Liver (tissue), 8 donors: ENCODE measurements at regions not wholly inside any gene's neighbourhood (a gene's known extent, or its start where the extent isn't known, plus 50 kb on each side); places are given as distances from the start of the nearest gene placed in this dataset.

Experiments
- DNase-seq: peaks from one replicate; pipeline ENCODE4 v3.0.0-alpha.2; 2017; ENCODE audit warnings: low spot score
- H3K27ac ChIP-seq, 2 donors: one replicate each; pipeline ENCODE4 v1.7.0; 2013; ENCODE audit warnings: inconsistent platforms in 2 of 2, low read length in 2 of 2, control low read depth in 1 of 2, low read depth in 1 of 2, mild to moderate bottlenecking in 1 of 2
- H3K27me3 ChIP-seq, 4 donors: one replicate each; pipeline versions ENCODE4 v1.6.1 to v1.7.0; 2013; ENCODE audit warnings: low read length in 3 of 4, inconsistent platforms in 1 of 4, mild to moderate bottlenecking in 1 of 4, moderate library complexity in 1 of 4; ENCODE audit not compliant: control insufficient read depth in 4 of 4, insufficient read depth in 4 of 4
- H3K36me3 ChIP-seq, 4 donors: one replicate each; pipeline versions ENCODE4 v1.6.1 to v1.7.0; 2013; ENCODE audit warnings: low read length in 3 of 4, mild to moderate bottlenecking in 3 of 4, low read depth in 1 of 4, moderate library complexity in 1 of 4; ENCODE audit not compliant: control insufficient read depth in 4 of 4, insufficient read depth in 3 of 4
- H3K4me1 ChIP-seq, 4 donors: one replicate each; pipeline versions ENCODE4 v1.6.1 to v1.7.0; 2013; ENCODE audit warnings: low read length in 3 of 4, mild to moderate bottlenecking in 3 of 4, moderate library complexity in 1 of 4; ENCODE audit not compliant: control insufficient read depth in 4 of 4, insufficient read depth in 4 of 4
- H3K4me3 ChIP-seq, 3 donors: one replicate each; pipeline versions ENCODE4 v1.6.1 to v1.7.0; 2013; ENCODE audit warnings: low read length in 3 of 3, control low read depth in 1 of 3, low read depth in 1 of 3, mild to moderate bottlenecking in 1 of 3
- H3K9ac ChIP-seq, 2 donors: one replicate each; pipeline ENCODE4 v1.7.0; 2013; ENCODE audit warnings: low read length in 2 of 2, mild to moderate bottlenecking in 2 of 2, moderate library complexity in 2 of 2, control low read depth in 1 of 2, low read depth in 1 of 2
- H3K9me3 ChIP-seq, 4 donors: one replicate each; pipeline versions ENCODE4 v1.6.1 to v1.7.0; 2013; ENCODE audit warnings: low read length in 3 of 4; ENCODE audit not compliant: control insufficient read depth in 4 of 4
- EGR1 ChIP-seq, 2 donors: IDR thresholded peaks; 2 replicates each; pipeline ENCODE4 v1.6.1; 2016 to 2018; ENCODE audit warnings: antibody characterized with exemption in 2 of 2, low read depth in 2 of 2
- FOXA1 ChIP-seq: IDR thresholded peaks from 2 replicates; pipeline ENCODE4 v1.6.1; 2016; ENCODE audit warnings: antibody characterized with exemption
- FOXA2 ChIP-seq: IDR thresholded peaks from 2 replicates; pipeline ENCODE4 v1.6.1; 2016; ENCODE audit warnings: antibody characterized with exemption
- GABPA ChIP-seq, 2 donors: IDR thresholded peaks in 1 of 2; conservative IDR thresholded peaks in 1 of 2; 2 replicates each; pipeline ENCODE4 v1.6.1; 2016; ENCODE audit warnings: antibody characterized with exemption in 2 of 2, mild to moderate bottlenecking in 1 of 2, moderate library complexity in 1 of 2
- HNF4A ChIP-seq, 2 donors: conservative IDR thresholded peaks; 2 replicates each; pipeline ENCODE4 v1.6.1; 2016; ENCODE audit warnings: antibody characterized with exemption in 2 of 2, mild to moderate bottlenecking in 2 of 2
- HNF4G ChIP-seq: IDR thresholded peaks from 2 replicates; pipeline ENCODE4 v1.6.1; 2016; ENCODE audit warnings: antibody characterized with exemption
- JUND ChIP-seq, 2 donors: IDR thresholded peaks; 2 replicates each; pipeline ENCODE4 v1.6.1; 2016; ENCODE audit warnings: antibody characterized with exemption in 2 of 2
- NR2F2 ChIP-seq: IDR thresholded peaks from 2 replicates; pipeline ENCODE4 v1.6.1; 2016; ENCODE audit warnings: antibody characterized with exemption
- RAD21 ChIP-seq, 2 donors: IDR thresholded peaks; 2 replicates each; pipeline ENCODE4 v1.6.1; 2016; ENCODE audit warnings: antibody characterized with exemption in 2 of 2, mild to moderate bottlenecking in 2 of 2
- RXRA ChIP-seq, 2 donors: IDR thresholded peaks; 2 replicates each; pipeline ENCODE4 v1.6.1; 2017 to 2018; ENCODE audit warnings: antibody characterized with exemption in 2 of 2, mild to moderate bottlenecking in 1 of 2
- SP1 ChIP-seq: IDR thresholded peaks from 2 replicates; pipeline ENCODE4 v1.6.1; 2018; ENCODE audit warnings: antibody characterized with exemption, mild to moderate bottlenecking
- TAF1 ChIP-seq: conservative IDR thresholded peaks from 2 replicates; pipeline ENCODE4 v1.6.1; 2016; ENCODE audit warnings: antibody characterized with exemption, mild to moderate bottlenecking
- YY1 ChIP-seq: IDR thresholded peaks from 2 replicates; pipeline ENCODE4 v1.6.1; 2016; ENCODE audit warnings: antibody characterized with exemption, mild to moderate bottlenecking
- WGBS: extraction: QIAGEN DNeasy Blood & Tissue Kit; methylation state at CpG from one replicate; pipeline ENCODE4 v1.1.7; 2013; 5-methylcytosine and 5-hydroxymethylcytosine counted together
- TF ChIP-seq, protein P1 (sequence below): IDR thresholded peaks from 2 replicates; pipeline ENCODE4 v1.6.1; 2016; ENCODE audit warnings: antibody characterized with exemption
- TF ChIP-seq, protein P2 (sequence below): IDR thresholded peaks from 2 replicates; pipeline ENCODE4 v1.6.1; 2016; ENCODE audit warnings: antibody characterized with exemption
- TF ChIP-seq, protein P3 (sequence below): IDR thresholded peaks from 2 replicates; pipeline ENCODE4 v1.6.1; 2016; ENCODE audit warnings: antibody characterized with exemption, mild to moderate bottlenecking
- TF ChIP-seq, protein P4 (sequence below): IDR thresholded peaks from 2 replicates; pipeline ENCODE4 v1.6.1; 2016; ENCODE audit warnings: antibody characterized with exemption
- TF ChIP-seq, protein P5 (sequence below): fragments of 150-350 bp; IDR thresholded peaks from 2 replicates; pipeline ENCODE4 v1.5.1; 2017; ENCODE audit warnings: improper control_type of control experiment, low read depth, low read length; ENCODE audit not compliant: missing input control
- donor health status: healthy.
- donor health status: healthy.
- donor health status: healthy.
- donor health status: healthy.
- donor health status: healthy.

DNA sequence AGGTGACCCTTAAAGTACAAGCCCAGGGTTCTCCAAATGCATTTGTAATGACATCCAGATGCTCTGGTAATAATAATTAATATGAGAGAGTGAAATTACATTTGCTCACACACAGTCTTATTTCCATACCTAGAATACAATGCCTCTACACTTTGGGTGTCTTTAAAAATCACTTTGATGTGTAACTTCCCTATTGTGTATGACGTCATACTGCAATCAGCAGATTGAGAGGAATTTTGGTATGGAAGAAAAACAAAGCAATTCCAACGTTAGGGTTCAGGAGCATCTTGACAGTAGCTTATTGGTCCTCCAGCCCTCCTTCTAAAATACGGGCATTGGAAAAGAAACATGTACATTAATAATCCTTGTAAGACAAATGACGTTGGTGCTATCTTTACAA lies 670.6 kb upstream of the ZNF385D start:
- H3K9ac ChIP-seq, result no peak overlapping the region
- no peaks in the 10 kb centered on the region for H3K4me1 ChIP-seq
- no peaks in the 10 kb centered on the region for H3K36me3 ChIP-seq
- no peaks in the 10 kb centered on the region for H3K27me3 ChIP-seq
- WGBS, result 60% methylated on average over 4 of the region's 4 CpGs
- H3K4me3 ChIP-seq, result no peak overlapping the region
- DNase-seq, result no peak
- no peaks in the 10 kb centered on the region for H3K9me3 ChIP-seq
- TF ChIP-seq, protein P1, sequence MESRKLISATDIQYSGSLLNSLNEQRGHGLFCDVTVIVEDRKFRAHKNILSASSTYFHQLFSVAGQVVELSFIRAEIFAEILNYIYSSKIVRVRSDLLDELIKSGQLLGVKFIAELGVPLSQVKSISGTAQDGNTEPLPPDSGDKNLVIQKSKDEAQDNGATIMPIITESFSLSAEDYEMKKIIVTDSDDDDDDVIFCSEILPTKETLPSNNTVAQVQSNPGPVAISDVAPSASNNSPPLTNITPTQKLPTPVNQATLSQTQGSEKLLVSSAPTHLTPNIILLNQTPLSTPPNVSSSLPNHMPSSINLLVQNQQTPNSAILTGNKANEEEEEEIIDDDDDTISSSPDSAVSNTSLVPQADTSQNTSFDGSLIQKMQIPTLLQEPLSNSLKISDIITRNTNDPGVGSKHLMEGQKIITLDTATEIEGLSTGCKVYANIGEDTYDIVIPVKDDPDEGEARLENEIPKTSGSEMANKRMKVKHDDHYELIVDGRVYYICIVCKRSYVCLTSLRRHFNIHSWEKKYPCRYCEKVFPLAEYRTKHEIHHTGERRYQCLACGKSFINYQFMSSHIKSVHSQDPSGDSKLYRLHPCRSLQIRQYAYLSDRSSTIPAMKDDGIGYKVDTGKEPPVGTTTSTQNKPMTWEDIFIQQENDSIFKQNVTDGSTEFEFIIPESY, result no peak
- TF ChIP-seq HNF4A (conservative IDR thresholded peaks at IDR 0.05), result no peak
- no peak for TF ChIP-seq NR2F2
- TF ChIP-seq TAF1, result no peak
- TF ChIP-seq RXRA (IDR thresholded peaks at IDR 0.05), result no peak
- TF ChIP-seq JUND (IDR thresholded peaks at IDR 0.05), result no peak
- TF ChIP-seq, protein P2, sequence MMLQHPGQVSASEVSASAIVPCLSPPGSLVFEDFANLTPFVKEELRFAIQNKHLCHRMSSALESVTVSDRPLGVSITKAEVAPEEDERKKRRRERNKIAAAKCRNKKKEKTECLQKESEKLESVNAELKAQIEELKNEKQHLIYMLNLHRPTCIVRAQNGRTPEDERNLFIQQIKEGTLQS, result no peak
- no peak for TF ChIP-seq HNF4G
- TF ChIP-seq FOXA2, result no peak
- TF ChIP-seq FOXA1, result no peak
- H3K27ac ChIP-seq, result no peak overlapping the region

DNA sequence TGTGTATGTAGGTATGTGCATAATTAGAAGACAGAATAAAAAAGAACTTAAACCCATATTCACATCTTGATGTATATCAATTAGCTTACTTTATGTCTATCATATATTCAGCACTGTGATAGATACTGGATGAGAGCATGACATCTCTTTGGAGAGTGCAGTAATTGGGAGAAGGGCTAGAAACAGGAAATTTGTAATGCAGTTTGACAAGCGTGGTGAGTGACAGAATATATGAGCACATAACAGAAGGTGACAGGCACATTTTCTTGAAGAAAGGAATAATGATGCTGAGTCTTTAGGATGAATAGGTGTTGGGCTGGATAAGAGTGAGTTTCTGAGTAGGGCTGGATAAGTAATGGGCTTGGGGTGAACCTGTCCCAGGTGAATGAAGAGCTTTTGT lies 680.3 kb upstream of the ZNF385D start:
- no peak for TF ChIP-seq EGR1 (IDR thresholded peaks at IDR 0.05; ENCODE audit: low read depth in 2 of 2)
- no peaks in the 10 kb centered on the region for H3K4me1 ChIP-seq
- H3K27ac ChIP-seq, result no peak overlapping the region
- no peak overlapping the region for H3K9ac ChIP-seq
- H3K27me3 ChIP-seq, result no peaks in the 10 kb centered on the region
- no peak for DNase-seq
- H3K9me3 ChIP-seq, result no peaks in the 10 kb centered on the region
- no peaks in the 10 kb centered on the region for H3K36me3 ChIP-seq
- H3K4me3 ChIP-seq, result no peak overlapping the region
- WGBS, result 78% methylated on average over 1 of the region's 1 CpG

DNA sequence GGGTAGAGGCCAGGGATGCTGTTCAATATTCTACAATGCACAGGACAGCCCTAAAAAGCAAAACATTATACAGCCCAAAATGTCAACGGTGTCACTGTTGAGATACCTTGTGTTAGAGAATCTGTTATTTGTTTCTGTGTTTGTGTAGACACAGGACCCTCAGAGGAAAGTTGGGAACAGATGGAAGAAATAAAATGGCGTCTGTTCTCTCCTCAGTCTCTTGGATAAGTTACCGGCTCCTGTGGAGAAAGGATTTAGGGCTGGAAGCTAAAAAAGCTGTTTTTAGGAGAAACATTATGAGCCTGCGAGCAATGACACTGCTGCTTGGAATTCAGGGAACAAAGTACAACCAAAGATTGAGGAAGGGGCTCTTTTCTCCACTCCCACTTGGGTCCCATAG lies 688.6 kb upstream of the ZNF385D start:
- 74% methylated on average over 4 of the region's 4 CpGs for WGBS
- Histone ChIP-seq H3K9me3 (no peaks in the 10 kb centered on the region), H3K9ac (no peak overlapping the region), H3K36me3 (no peaks in the 10 kb centered on the region), H3K4me1 (no peaks in the 10 kb centered on the region), H3K27me3 (peaks cover 0 to 2% (median 0%) of the 10 kb centered on the region in 4 donors), H3K27ac (no peak overlapping the region), H3K4me3 (no peak overlapping the region)
- no peak for DNase-seq
- TF ChIP-seq GABPA (IDR thresholded peaks at IDR 0.05 in 1 of 2, conservative IDR thresholded peaks at IDR 0.05 in 1 of 2) (no peak), RXRA (IDR thresholded peaks at IDR 0.05) (no peak), YY1 (no peak), EGR1 (IDR thresholded peaks at IDR 0.05; ENCODE audit: low read depth in 2 of 2) (no peak), NR2F2 (no peak), FOXA1 (no peak), HNF4G (no peak), FOXA2 (no peak), TAF1 (no peak), JUND (IDR thresholded peaks at IDR 0.05) (no peak), SP1 (no peak), HNF4A (conservative IDR thresholded peaks at IDR 0.05) (no peak), RAD21 (IDR thresholded peaks at IDR 0.05) (no peak)
- TF ChIP-seq, protein P2, result no peak
- TF ChIP-seq, protein P3, sequence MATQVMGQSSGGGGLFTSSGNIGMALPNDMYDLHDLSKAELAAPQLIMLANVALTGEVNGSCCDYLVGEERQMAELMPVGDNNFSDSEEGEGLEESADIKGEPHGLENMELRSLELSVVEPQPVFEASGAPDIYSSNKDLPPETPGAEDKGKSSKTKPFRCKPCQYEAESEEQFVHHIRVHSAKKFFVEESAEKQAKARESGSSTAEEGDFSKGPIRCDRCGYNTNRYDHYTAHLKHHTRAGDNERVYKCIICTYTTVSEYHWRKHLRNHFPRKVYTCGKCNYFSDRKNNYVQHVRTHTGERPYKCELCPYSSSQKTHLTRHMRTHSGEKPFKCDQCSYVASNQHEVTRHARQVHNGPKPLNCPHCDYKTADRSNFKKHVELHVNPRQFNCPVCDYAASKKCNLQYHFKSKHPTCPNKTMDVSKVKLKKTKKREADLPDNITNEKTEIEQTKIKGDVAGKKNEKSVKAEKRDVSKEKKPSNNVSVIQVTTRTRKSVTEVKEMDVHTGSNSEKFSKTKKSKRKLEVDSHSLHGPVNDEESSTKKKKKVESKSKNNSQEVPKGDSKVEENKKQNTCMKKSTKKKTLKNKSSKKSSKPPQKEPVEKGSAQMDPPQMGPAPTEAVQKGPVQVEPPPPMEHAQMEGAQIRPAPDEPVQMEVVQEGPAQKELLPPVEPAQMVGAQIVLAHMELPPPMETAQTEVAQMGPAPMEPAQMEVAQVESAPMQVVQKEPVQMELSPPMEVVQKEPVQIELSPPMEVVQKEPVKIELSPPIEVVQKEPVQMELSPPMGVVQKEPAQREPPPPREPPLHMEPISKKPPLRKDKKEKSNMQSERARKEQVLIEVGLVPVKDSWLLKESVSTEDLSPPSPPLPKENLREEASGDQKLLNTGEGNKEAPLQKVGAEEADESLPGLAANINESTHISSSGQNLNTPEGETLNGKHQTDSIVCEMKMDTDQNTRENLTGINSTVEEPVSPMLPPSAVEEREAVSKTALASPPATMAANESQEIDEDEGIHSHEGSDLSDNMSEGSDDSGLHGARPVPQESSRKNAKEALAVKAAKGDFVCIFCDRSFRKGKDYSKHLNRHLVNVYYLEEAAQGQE, result no peak
- TF ChIP-seq, protein P1, result no peak
- TF ChIP-seq, protein P4, sequence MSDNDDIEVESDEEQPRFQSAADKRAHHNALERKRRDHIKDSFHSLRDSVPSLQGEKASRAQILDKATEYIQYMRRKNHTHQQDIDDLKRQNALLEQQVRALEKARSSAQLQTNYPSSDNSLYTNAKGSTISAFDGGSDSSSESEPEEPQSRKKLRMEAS, result no peak
- TF ChIP-seq, protein P5, sequence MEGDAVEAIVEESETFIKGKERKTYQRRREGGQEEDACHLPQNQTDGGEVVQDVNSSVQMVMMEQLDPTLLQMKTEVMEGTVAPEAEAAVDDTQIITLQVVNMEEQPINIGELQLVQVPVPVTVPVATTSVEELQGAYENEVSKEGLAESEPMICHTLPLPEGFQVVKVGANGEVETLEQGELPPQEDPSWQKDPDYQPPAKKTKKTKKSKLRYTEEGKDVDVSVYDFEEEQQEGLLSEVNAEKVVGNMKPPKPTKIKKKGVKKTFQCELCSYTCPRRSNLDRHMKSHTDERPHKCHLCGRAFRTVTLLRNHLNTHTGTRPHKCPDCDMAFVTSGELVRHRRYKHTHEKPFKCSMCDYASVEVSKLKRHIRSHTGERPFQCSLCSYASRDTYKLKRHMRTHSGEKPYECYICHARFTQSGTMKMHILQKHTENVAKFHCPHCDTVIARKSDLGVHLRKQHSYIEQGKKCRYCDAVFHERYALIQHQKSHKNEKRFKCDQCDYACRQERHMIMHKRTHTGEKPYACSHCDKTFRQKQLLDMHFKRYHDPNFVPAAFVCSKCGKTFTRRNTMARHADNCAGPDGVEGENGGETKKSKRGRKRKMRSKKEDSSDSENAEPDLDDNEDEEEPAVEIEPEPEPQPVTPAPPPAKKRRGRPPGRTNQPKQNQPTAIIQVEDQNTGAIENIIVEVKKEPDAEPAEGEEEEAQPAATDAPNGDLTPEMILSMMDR, result no peak
